Loucy (cell line): ENCODE measurements at regions not wholly inside any gene's neighbourhood (a gene's known extent, or its start where the extent isn't known, plus 50 kb on each side); places are given as distances from the start of the nearest gene placed in this dataset.

Experiments
- CTCF ChIP-seq: fragments of 200-600 bp; sonication (generic); conservative IDR thresholded peaks from 2 replicates; pipeline ENCODE4 v1.5.1; 2014; ENCODE audit warnings: mild to moderate bottlenecking, antibody characterized with exemption, low read length
- EZH2phosphoT487 ChIP-seq: fragments of 200-600 bp; IDR thresholded peaks from 2 replicates; pipeline ENCODE4 v1.6.1; 2018; ENCODE audit warnings: antibody characterized with exemption, mild to moderate bottlenecking, moderate library complexity, borderline replicate concordance

- TF ChIP-seq CTCF, result no peak
- no peak for TF ChIP-seq EZH2phosphoT487
These were observed 531.4 kb downstream of the FUT8 start for GRCh38 chr14:65943916-65944410.
